ENCODE measurements at regions not wholly inside any gene's neighbourhood (a gene's known extent, or its start where the extent isn't known, plus 50 kb on each side); places are given as distances from the start of the nearest gene placed in this dataset.

DNA sequence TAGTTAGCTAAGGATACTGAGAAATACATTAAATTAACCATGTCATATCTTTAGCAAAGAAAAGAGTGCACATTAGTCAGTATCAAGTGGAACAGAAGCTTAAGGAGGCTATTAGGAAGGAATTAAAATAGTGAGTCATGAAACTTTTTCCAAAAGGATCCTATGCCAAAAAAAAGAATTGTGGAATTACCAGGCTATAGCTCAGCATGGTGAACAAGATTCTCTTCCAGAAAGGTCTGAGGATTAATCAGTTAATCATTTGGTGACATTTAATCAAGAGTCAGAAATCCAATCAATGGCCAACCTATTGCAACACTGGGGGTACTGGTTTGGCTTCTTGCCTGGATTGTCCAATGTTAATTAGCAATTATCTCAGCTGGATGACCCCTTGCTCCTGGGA, 244.5 kb upstream of the NMUR2 start:
- Histone ChIP-seq H2BK5ac (ENCODE audit: low read depth, low read length) (no peak overlapping the region), H2BK15ac (ENCODE audit: low read length) (no peak overlapping the region)
- CTCF ChIA-PET (ENCODE audit: partially characterized antibody), result no interaction called here

More for the DNA sequence above, 244.5 kb upstream of the NMUR2 start:
- no peak overlapping the region for H3K18ac ChIP-seq (ENCODE audit: extremely low read depth, low read length)
- no peak overlapping the region for H4K5ac ChIP-seq (ENCODE audit: insufficient read length, low read depth, low read length)
- peaks cover 0 to 3% (median 0%) of the 10 kb centered on the region in 4 experiments; a peak in 3 of 7 replicates for H3K4me1 ChIP-seq (replicated peaks in 1 of 4; ENCODE audit: control insufficient read depth in 3 of 4, insufficient read depth in 4 of 4, low read length in 3 of 4)
- H3K4me3 ChIP-seq (ENCODE audit: extremely low read depth in 1 of 4, insufficient read depth in 2 of 4, low read depth in 3 of 4, low read length in 4 of 4), result no peak overlapping the region
- no peaks in the 10 kb centered on the region for H3K9me3 ChIP-seq (ENCODE audit: insufficient read depth in 2 of 2, low read depth in 1 of 2, low read length in 1 of 2)
- no peak overlapping the region for H2BK20ac ChIP-seq (ENCODE audit: low read length)
- H4K20me1 ChIP-seq (replicated peaks in 1 of 2; ENCODE audit: control insufficient read depth in 1 of 2, insufficient read depth in 2 of 2, low read length in 2 of 2), result no peaks in the 10 kb centered on the region
- H3K27ac ChIP-seq (ENCODE audit: low read depth, low read length), result no peak overlapping the region
- H3K9ac ChIP-seq (replicated peaks in 1 of 4; ENCODE audit: extremely low read depth in 1 of 4, low read depth in 3 of 4, low read length in 3 of 4), result no peak overlapping the region
- H3K79me2 ChIP-seq (ENCODE audit: control insufficient read depth in 1 of 2, insufficient read depth in 2 of 2, low read length in 2 of 2), result no peaks in the 10 kb centered on the region
- H3K23me2 ChIP-seq (ENCODE audit: low read depth, low read length), result no peaks in the 10 kb centered on the region
- DNase-seq (ENCODE audit: low read depth in 1 of 2, low spot score in 2 of 2) (no peak), FAIRE-seq (no peak)
- H2BK120ac ChIP-seq (replicated peaks; ENCODE audit: low read depth, low read length), result no peak overlapping the region
- H3K4me2 ChIP-seq (ENCODE audit: insufficient read depth in 1 of 2, low read depth in 2 of 2, low read length in 2 of 2), result no peak overlapping the region
- H2AK5ac ChIP-seq (ENCODE audit: low read depth, low read length), result no peak overlapping the region
- no peak overlapping the region for H3K56ac ChIP-seq (replicated peaks; ENCODE audit: insufficient read length, low read depth, low read length)
- H3K36me3 ChIP-seq (ENCODE audit: control insufficient read depth in 2 of 4, insufficient read depth in 4 of 4, low read length in 3 of 4), result no peaks in the 10 kb centered on the region
- H2AFZ ChIP-seq (ENCODE audit: low read length), result no peak overlapping the region
- no peaks in the 10 kb centered on the region for H3K79me1 ChIP-seq (ENCODE audit: low read depth, low read length)
- TF ChIP-seq SRF (IDR thresholded peaks at IDR 0.05; ENCODE audit: low read depth, low read length) (no peak), NRF1 (IDR thresholded peaks at IDR 0.05; ENCODE audit: low read depth, low read length) (no peak), EP300 (IDR thresholded peaks at IDR 0.05; ENCODE audit: borderline replicate concordance in 1 of 2, low read depth in 2 of 2, low read length in 2 of 2) (no peak), CTBP2 (IDR thresholded peaks at IDR 0.05; ENCODE audit: borderline replicate concordance, insufficient read depth, insufficient read length, low read length) (no peak)
- TF ChIP-seq, protein P1, sequence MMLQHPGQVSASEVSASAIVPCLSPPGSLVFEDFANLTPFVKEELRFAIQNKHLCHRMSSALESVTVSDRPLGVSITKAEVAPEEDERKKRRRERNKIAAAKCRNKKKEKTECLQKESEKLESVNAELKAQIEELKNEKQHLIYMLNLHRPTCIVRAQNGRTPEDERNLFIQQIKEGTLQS (IDR thresholded peaks at IDR 0.05; ENCODE audit: insufficient read depth, low read depth, low read length), result no peak
- H3K23ac ChIP-seq (ENCODE audit: insufficient read length), result no peak overlapping the region
- POLR2A ChIA-PET (ENCODE audit: partially characterized antibody), result no interaction called here
- H3K14ac ChIP-seq (ENCODE audit: insufficient read length), result no peak overlapping the region
- no peak overlapping the region for H4K91ac ChIP-seq (replicated peaks; ENCODE audit: insufficient read length, low read length)
- H2BK12ac ChIP-seq (ENCODE audit: low read depth, low read length), result no peak overlapping the region
- H4K8ac ChIP-seq (ENCODE audit: extremely low read depth, insufficient read depth, low read length), result no peak overlapping the region
- H3K4ac ChIP-seq (replicated peaks; ENCODE audit: insufficient read length, low read depth, low read length), result no peak overlapping the region
- peaks cover 0 to 3% (median under 1%) of the 10 kb centered on the region in 4 experiments; a peak in 2 of 7 replicates for H3K27me3 ChIP-seq (replicated peaks in 1 of 4; ENCODE audit: control insufficient read depth in 3 of 4, extremely low read depth in 1 of 4, insufficient read depth in 3 of 4, low read length in 3 of 4)
